ENCODE measurements at regions not wholly inside any gene's neighbourhood (a gene's known extent, or its start where the extent isn't known, plus 50 kb on each side); places are given as distances from the start of the nearest gene placed in this dataset.

GRCh38 chr3:109642025-109642424 is 304.7 kb upstream of the DPPA4 start:
- Histone ChIP-seq H3K4me2 (ENCODE audit: low read length) (no peak overlapping the region), H3K4me3 (ENCODE audit: low read length) (no peak overlapping the region), H3F3A (ENCODE audit: insufficient read depth, low read length, poor library complexity, severe bottlenecking) (no peaks in the 10 kb centered on the region), H3K27me3 (ENCODE audit: insufficient read depth, low read depth, low read length) (no peaks in the 10 kb centered on the region), H4K20me1 (ENCODE audit: insufficient read depth) (no peaks in the 10 kb centered on the region), H3K36me3 (ENCODE audit: insufficient read depth, low read length) (no peaks in the 10 kb centered on the region), H3K9ac (ENCODE audit: low read length) (no peak overlapping the region), H3K9me2 (ENCODE audit: insufficient read depth, low read length) (no peaks in the 10 kb centered on the region), H3K79me2 (replicated peaks; ENCODE audit: insufficient read depth, low read length) (no peaks in the 10 kb centered on the region), H3K27ac (ENCODE audit: low read length) (no peak overlapping the region), H2AFZ (ENCODE audit: low read depth, low read length) (no peak overlapping the region), H3K9me3 (ENCODE audit: low read length) (no peaks in the 10 kb centered on the region)
- TF ChIP-seq MXI1 (conservative IDR thresholded peaks at IDR 0.05; ENCODE audit: poor library complexity, severe bottlenecking) = no peak
- no peak for TF ChIP-seq CTCF (IDR thresholded peaks at IDR 0.05; ENCODE audit: poor library complexity, severe bottlenecking)
- no peak for TF ChIP-seq EP300 (conservative IDR thresholded peaks at IDR 0.05; ENCODE audit: poor library complexity, severe bottlenecking)

GRCh38 chr3:109643590-109643989 is 306.2 kb upstream of the DPPA4 start:
- no peak overlapping the region for H3K4me3 ChIP-seq (ENCODE audit: low read length)
- H3K36me3 ChIP-seq (ENCODE audit: insufficient read depth, low read length) = no peaks in the 10 kb centered on the region
- no peaks in the 10 kb centered on the region for H3F3A ChIP-seq (ENCODE audit: insufficient read depth, low read length, poor library complexity, severe bottlenecking)
- no peak overlapping the region for H3K27ac ChIP-seq (ENCODE audit: low read length)
- TF ChIP-seq MXI1 (conservative IDR thresholded peaks at IDR 0.05; ENCODE audit: poor library complexity, severe bottlenecking) = no peak
- TF ChIP-seq EZH2 (IDR thresholded peaks at IDR 0.05; ENCODE audit: borderline replicate concordance, insufficient read depth, low read length, poor library complexity, severe bottlenecking) = no peak
- no peak for TF ChIP-seq POLR2AphosphoS5 (IDR thresholded peaks at IDR 0.05)
- no peaks in the 10 kb centered on the region for H3K79me2 ChIP-seq (replicated peaks; ENCODE audit: insufficient read depth, low read length)
- H3K9me3 ChIP-seq (ENCODE audit: low read length) = no peaks in the 10 kb centered on the region
- H2AFZ ChIP-seq (ENCODE audit: low read depth, low read length) = no peak overlapping the region
- no peak overlapping the region for H3K9ac ChIP-seq (ENCODE audit: low read length)
- H3K4me2 ChIP-seq (ENCODE audit: low read length) = no peak overlapping the region
- no peaks in the 10 kb centered on the region for H3K9me2 ChIP-seq (ENCODE audit: insufficient read depth, low read length)
- no peaks in the 10 kb centered on the region for H3K27me3 ChIP-seq (ENCODE audit: insufficient read depth, low read depth, low read length)
- no peaks in the 10 kb centered on the region for H4K20me1 ChIP-seq (ENCODE audit: insufficient read depth)

- TF ChIP-seq SMC3 (conservative IDR thresholded peaks at IDR 0.05; ENCODE audit: poor library complexity) (no peak), REST (IDR thresholded peaks at IDR 0.05; ENCODE audit: borderline replicate concordance) (no peak), POLR2AphosphoS5 (IDR thresholded peaks at IDR 0.05) (no peak), MXI1 (conservative IDR thresholded peaks at IDR 0.05; ENCODE audit: poor library complexity, severe bottlenecking) (no peak), EP300 (conservative IDR thresholded peaks at IDR 0.05; ENCODE audit: poor library complexity, severe bottlenecking) (no peak), EZH2 (IDR thresholded peaks at IDR 0.05; ENCODE audit: borderline replicate concordance, insufficient read depth, low read length, poor library complexity, severe bottlenecking) (no peak), CTCF (IDR thresholded peaks at IDR 0.05; ENCODE audit: poor library complexity, severe bottlenecking) (no peak), TAF1 (IDR thresholded peaks at IDR 0.05; ENCODE audit: low read depth) (no peak), RAD21 (conservative IDR thresholded peaks at IDR 0.05) (no peak)
- Histone ChIP-seq H3K9ac (ENCODE audit: low read length) (no peak overlapping the region), H3K9me3 (ENCODE audit: low read length) (no peaks in the 10 kb centered on the region), H3K9me2 (ENCODE audit: insufficient read depth, low read length) (no peaks in the 10 kb centered on the region), H4K20me1 (ENCODE audit: insufficient read depth) (no peaks in the 10 kb centered on the region), H3K27ac (ENCODE audit: low read length) (no peak overlapping the region), H3K4me2 (ENCODE audit: low read length) (no peak overlapping the region), H3K79me2 (replicated peaks; ENCODE audit: insufficient read depth, low read length) (no peaks in the 10 kb centered on the region), H2AFZ (ENCODE audit: low read depth, low read length) (no peak overlapping the region), H3F3A (ENCODE audit: insufficient read depth, low read length, poor library complexity, severe bottlenecking) (no peaks in the 10 kb centered on the region), H3K27me3 (ENCODE audit: insufficient read depth, low read depth, low read length) (no peaks in the 10 kb centered on the region), H3K36me3 (ENCODE audit: insufficient read depth, low read length) (no peaks in the 10 kb centered on the region), H3K4me3 (ENCODE audit: low read length) (no peak overlapping the region)
Measured at GRCh38 chr3:109644332-109644731, 307.0 kb upstream of the DPPA4 start.
